GM19467 (cell line): ENCODE measurements at regions not wholly inside any gene's neighbourhood (a gene's known extent, or its start where the extent isn't known, plus 50 kb on each side); places are given as distances from the start of the nearest gene placed in this dataset.

Experiments
- ATAC-seq: cut with Tn5 transposase; IDR thresholded peaks from one replicate; pipeline ENCODE4 v1.9.1; 2021; ENCODE audit warnings: mild to moderate bottlenecking, moderate library complexity; ENCODE audit not compliant: unreplicated experiment

GRCh38 chr2:12594590-12594989, 122.1 kb upstream of the TRIB2 start:
- no peak for ATAC-seq

DNA sequence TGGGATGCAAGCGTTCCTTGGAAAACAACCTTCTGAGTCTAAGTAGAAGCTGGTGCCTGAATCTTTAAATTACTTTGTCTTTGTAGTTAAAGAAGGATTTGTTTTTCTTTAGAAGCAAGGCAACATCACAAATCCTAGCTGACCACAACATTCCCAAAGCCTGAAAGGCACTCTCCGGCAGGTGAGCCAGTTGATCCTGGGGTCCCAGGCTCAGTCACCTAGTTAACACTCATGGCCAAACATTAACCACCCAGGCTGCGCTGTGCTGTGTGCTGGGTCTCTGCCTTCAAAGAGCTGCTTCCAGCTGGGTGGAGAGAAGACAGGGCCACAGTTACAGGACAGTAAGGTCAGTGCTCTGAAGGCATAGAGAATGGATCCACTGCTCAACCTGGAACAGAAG, 120.0 kb upstream of the TRIB2 start:
- no peak for ATAC-seq

DNA sequence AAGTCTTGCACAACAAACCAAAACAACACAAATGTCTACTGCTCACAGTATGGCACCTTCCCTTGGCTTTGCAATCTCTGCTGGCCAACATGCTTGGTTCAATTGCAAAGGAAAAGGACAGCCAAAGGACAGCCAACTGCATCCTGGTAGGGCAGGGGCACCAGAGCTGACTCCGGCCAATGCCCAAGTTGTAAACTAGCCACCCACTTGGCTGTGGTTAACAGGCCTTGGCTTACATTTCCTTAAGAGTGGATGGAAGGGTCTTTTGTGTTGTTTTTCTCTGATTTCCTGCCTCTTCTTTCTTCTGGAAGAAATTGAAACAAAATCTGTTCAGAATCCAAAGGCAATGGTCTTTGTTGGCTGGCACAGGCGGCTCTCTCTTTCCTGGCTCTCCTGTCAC, 119.1 kb upstream of the TRIB2 start:
- no peak for ATAC-seq

GRCh38 chr2:12602661-12603060, 114.1 kb upstream of the TRIB2 start:
- ATAC-seq, result no peak

DNA sequence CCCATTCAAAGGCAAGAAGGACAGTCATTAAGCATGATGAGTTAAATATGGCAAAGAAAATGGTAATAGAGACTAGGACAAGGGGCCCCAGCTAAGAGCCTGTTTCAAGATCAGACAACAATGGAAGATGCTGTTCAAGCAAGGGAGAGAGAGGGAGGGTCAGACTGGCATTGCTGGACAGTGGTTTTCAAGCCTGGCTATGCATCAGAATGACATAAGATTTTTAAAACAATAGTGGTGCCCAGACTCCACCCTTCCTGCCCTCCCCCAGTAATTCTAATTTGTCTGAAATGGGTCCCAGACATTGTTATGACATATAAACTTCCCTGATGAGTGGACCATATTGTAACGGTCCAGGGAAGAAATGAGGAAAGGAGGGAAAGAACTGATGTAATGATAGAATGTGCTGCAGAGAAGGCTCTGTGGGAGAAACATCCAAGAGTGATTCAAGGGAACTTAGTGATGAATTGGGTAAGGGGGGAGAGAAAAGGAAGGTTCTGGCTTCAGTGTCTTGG, 112.9 kb upstream of the TRIB2 start:
- ATAC-seq, result no peak

GRCh38 chr2:12604341-12604740, 112.4 kb upstream of the TRIB2 start:
- no peak for ATAC-seq

DNA sequence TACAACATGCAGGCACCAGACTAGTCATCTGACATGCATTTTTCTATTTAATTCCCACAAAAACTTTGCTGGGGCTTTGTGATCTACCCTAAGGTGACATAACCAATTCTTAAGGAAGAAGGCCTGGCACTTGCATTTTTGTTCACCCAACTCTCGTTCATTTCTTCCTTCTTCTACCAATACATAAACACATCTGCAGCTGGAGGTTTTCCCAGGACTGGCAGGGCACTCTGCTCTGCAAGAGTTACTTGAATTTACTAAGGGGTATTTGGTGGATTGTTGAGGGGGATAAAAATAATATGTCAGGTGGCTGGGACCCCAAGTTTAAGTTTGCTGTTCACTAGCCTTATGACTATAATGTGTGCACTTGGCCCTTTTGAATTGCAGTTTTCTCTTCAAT, 111.4 kb upstream of the TRIB2 start:
- no peak for ATAC-seq

GRCh38 chr2:12605936-12606335, 110.8 kb upstream of the TRIB2 start:
- ATAC-seq, result no peak

- ATAC-seq, result no peak
These were observed 110.2 kb upstream of the TRIB2 start for GRCh38 chr2:12606472-12607000.

- no peak for ATAC-seq
These were observed 108.8 kb upstream of the TRIB2 start for GRCh38 chr2:12607971-12608370.

DNA sequence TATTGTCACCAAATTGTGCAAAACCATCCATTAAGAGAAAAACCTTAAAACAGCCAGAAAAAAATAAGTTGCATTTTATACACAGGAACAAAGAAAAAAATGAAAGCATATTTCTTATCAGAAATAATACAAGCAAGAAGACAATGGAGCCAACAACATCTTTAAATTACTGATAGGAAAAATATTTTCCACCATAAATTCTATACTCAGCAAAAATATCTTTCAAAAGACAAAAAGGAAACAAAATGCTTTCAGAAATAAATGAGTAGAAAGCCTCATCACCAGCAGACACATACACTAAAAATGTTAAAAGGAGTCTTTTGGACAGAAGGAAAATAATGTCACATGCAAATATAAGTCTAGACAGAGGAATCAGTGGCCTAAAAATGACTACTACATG, 106.4 kb upstream of the TRIB2 start:
- ATAC-seq, result no peak

GRCh38 chr2:12612168-12612567, 104.6 kb upstream of the TRIB2 start:
- ATAC-seq, result no peak

DNA sequence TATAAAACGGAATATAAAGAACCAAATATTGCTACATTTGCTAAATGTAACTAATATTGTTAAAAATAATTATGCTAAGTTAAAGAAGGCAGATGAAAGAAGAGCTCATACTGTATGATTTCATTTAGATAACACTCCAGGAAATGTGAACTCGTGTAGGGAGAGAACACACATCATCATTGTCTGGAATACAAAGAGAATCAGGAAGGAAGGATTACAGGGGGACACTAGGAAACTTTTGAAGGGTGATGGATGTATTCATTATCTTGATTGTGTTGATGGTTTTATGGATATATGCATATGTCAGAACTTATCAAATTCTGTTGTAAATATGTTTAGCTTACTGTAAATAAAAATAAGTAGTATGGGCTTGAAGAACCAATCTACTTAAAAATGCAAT, 104.1 kb upstream of the TRIB2 start:
- ATAC-seq, result no peak

- ATAC-seq, result no peak
These were observed 103.5 kb upstream of the TRIB2 start for GRCh38 chr2:12613137-12613835.

- ATAC-seq, result no peak
These were observed 101.2 kb upstream of the TRIB2 start for GRCh38 chr2:12615509-12615908.

GRCh38 chr2:12616456-12617156, 100.1 kb upstream of the TRIB2 start:
- ATAC-seq, result no peak

GRCh38 chr2:12617366-12617765, 99.4 kb upstream of the TRIB2 start:
- ATAC-seq, result no peak

GRCh38 chr2:12617853-12618252, 98.9 kb upstream of the TRIB2 start:
- no peak for ATAC-seq

DNA sequence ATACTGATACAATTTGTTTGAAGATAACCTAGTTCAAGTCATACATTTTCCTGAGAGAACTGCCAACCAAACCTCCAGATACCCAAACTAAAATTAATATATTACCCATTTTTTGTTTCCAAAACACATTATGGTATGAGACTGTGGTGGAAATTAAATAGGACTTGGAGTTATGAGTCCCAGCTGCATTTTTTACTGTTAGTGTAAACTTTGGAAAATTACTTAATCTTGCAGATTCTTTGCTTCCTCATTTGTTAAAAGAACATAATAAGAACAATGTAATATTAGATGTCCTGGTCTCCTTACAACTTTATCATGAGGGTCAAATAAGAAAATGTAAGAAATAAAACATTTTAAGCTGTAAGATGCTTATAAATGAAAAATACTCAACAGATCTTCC, 98.2 kb upstream of the TRIB2 start:
- ATAC-seq, result no peak

GRCh38 chr2:12619975-12620374, 96.8 kb upstream of the TRIB2 start:
- no peak for ATAC-seq

- no peak for ATAC-seq
These were observed 96.0 kb upstream of the TRIB2 start for GRCh38 chr2:12620759-12621158.

- no peak for ATAC-seq
These were observed 93.7 kb upstream of the TRIB2 start for GRCh38 chr2:12623051-12623450.
